ENCODE measurements at regions not wholly inside any gene's neighbourhood (a gene's known extent, or its start where the extent isn't known, plus 50 kb on each side); places are given as distances from the start of the nearest gene placed in this dataset.

- TF ChIP-seq ZBTB33 (IDR thresholded peaks at IDR 0.05; ENCODE audit: extremely low read depth, insufficient replicate concordance, low read length), result no peak
- no peak for TF ChIP-seq YY1 (IDR thresholded peaks at IDR 0.05; ENCODE audit: extremely low read depth, insufficient replicate concordance, low read depth, low read length)
These were observed 263.6 kb upstream of the ZMIZ1 start (continued) for GRCh38 chr10:78805176-78805575.

- H4K20me1 ChIP-seq (ENCODE audit: insufficient read depth), result no peaks in the 10 kb centered on the region
- H3K79me2 ChIP-seq (ENCODE audit: insufficient read depth, low read length), result no peaks in the 10 kb centered on the region
- intact Hi-C loops (cut with micrococcal nuclease), result no loop called here
- H3K27ac ChIP-seq (ENCODE audit: low read depth, low read length), result no peak overlapping the region
- H3K27me3 ChIP-seq (ENCODE audit: insufficient read depth, low read length), result no peaks in the 10 kb centered on the region; the same call in 1 of the 2 replicates
- ATAC-seq (no peak), DNase-seq (ENCODE audit: low read depth, low spot score) (no peak)
- no peak overlapping the region for H3K4me2 ChIP-seq (ENCODE audit: low read length)
- peaks cover 0 to 4% of the 10 kb centered on the region in 2 experiments; a peak in 1 of 4 replicates for H3K4me1 ChIP-seq (ENCODE audit: control insufficient read depth in 1 of 2, insufficient read depth in 2 of 2, low read length in 2 of 2)
- TF ChIP-seq EGR1 (IDR thresholded peaks at IDR 0.05; ENCODE audit: low read depth), result no peak
- TF ChIP-seq TCF7L2 (IDR thresholded peaks at IDR 0.05; ENCODE audit: borderline replicate concordance, extremely low read depth, insufficient read depth, insufficient read length), result peak; percentile 20
- H2AFZ ChIP-seq (ENCODE audit: low read depth, low read length, poor library complexity, severe bottlenecking), result no peak overlapping the region
- CTCF ChIA-PET, result no interaction called here
- RAD21 ChIA-PET (ENCODE audit: low non-redundant PET in 1 of 2, low total read pairs in 2 of 2, uncharacterized antibody in 2 of 2, unreplicated experiment in 2 of 2), result no interaction called here
- H3K4me3 ChIP-seq (replicated peaks in 1 of 2; ENCODE audit: low read depth in 1 of 2, low read length in 2 of 2), result no peak overlapping the region
- no peaks in the 10 kb centered on the region for H3K9me2 ChIP-seq (ENCODE audit: insufficient read depth)
- POLR2A ChIA-PET, result no interaction called here
- no peak overlapping the region for H3K9ac ChIP-seq (ENCODE audit: low read length)
- BruUV-seq (replicated peaks), result no TSS peak
- no peaks in the 10 kb centered on the region for H3K36me3 ChIP-seq (ENCODE audit: control insufficient read depth in 1 of 2, insufficient read depth in 2 of 2, low read length in 2 of 2)
- no peaks in the 10 kb centered on the region for H3K9me3 ChIP-seq (ENCODE audit: control insufficient read depth in 1 of 2, insufficient read depth in 1 of 2, low read depth in 1 of 2, low read length in 2 of 2)
These were observed 262.0 kb upstream of the ZMIZ1 start for GRCh38 chr10:78806681-78807221.

Measured in HCT116 (cell line).